IPS-18a (cell line): ENCODE measurements at regions not wholly inside any gene's neighbourhood (a gene's known extent, or its start where the extent isn't known, plus 50 kb on each side); places are given as distances from the start of the nearest gene placed in this dataset.

Experiments used
- H3K27ac ChIP-seq: one replicate; pipeline ENCODE4 v1.5.1; 2013; ENCODE audit warnings: low read length
- H3K27me3 ChIP-seq: one replicate; pipeline ENCODE4 v1.6.1; 2013; ENCODE audit warnings: mild to moderate bottlenecking, low read length; ENCODE audit not compliant: control insufficient read depth, insufficient read depth
- H3K36me3 ChIP-seq: one replicate; pipeline ENCODE4 v1.6.1; 2013; ENCODE audit warnings: low read depth, low read length; ENCODE audit not compliant: control insufficient read depth
- H3K4me1 ChIP-seq: one replicate; pipeline ENCODE4 v1.6.1; 2013; ENCODE audit warnings: low read depth, low read length; ENCODE audit not compliant: control insufficient read depth
- H3K4me3 ChIP-seq: one replicate; pipeline ENCODE4 v1.5.1; 2013; ENCODE audit warnings: low read length
- H3K9ac ChIP-seq: one replicate; pipeline ENCODE4 v1.6.1; 2013; ENCODE audit warnings: mild to moderate bottlenecking, low read length, moderate library complexity
- H3K9me3 ChIP-seq: one replicate; pipeline ENCODE4 v1.6.1; 2013; ENCODE audit warnings: low read depth, low read length; ENCODE audit not compliant: control insufficient read depth

- Histone ChIP-seq H3K27me3 (no peaks in the 10 kb centered on the region), H3K27ac (no peak overlapping the region), H3K36me3 (no peaks in the 10 kb centered on the region), H3K9me3 (no peaks in the 10 kb centered on the region), H3K4me1 (no peaks in the 10 kb centered on the region), H3K4me3 (no peak overlapping the region), H3K9ac (no peak overlapping the region)
Measured at GRCh38 chr6:91477688-91478087, 890.8 kb upstream of the MAP3K7 start.

DNA sequence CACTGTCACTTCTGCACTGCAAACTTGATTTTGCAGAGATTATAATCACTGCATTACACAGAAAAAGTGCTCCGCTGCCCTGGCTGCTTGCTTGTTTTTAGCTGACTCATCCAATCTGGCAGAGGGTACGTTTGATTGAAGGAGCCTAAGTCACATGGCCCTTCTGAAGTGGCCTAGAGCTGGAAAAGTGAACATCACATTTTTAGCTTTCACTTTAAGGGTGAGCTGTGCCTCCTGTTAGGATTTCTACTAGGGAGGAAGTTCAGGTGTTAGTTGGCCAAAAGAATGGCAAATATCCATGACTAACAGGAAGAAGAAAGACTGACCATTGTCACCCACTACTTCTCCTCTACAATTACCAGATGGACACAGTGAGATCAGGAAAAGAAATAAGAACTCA lies 889.1 kb upstream of the MAP3K7 start:
- Histone ChIP-seq H3K27ac (no peak overlapping the region), H3K9me3 (no peaks in the 10 kb centered on the region), H3K9ac (no peak overlapping the region), H3K36me3 (no peaks in the 10 kb centered on the region), H3K4me1 (no peaks in the 10 kb centered on the region), H3K27me3 (no peaks in the 10 kb centered on the region), H3K4me3 (no peak overlapping the region)

GRCh38 chr6:91465393-91465792 lies 878.5 kb upstream of the MAP3K7 start:
- Histone ChIP-seq H3K27ac (no peak overlapping the region), H3K9ac (no peak overlapping the region), H3K9me3 (no peaks in the 10 kb centered on the region), H3K27me3 (no peaks in the 10 kb centered on the region), H3K4me3 (no peak overlapping the region), H3K36me3 (no peaks in the 10 kb centered on the region), H3K4me1 (no peaks in the 10 kb centered on the region)

DNA sequence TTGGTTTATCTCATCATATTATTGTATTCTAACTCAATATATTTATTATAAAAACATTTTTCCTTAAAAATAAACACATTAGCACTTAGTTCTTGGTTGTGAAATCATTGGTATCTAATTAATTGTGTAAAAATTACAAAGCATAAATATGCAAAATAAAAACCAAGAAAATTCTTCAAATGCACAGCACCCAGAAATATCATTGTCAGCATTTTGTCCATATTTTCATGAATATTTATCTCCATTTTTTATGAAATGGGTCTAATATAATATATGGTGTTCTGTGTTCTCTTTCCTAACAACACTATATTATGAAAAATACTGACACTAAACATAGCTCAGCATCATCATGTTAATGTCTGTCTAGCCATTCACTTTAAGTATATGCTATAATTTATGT lies 877.8 kb upstream of the MAP3K7 start:
- Histone ChIP-seq H3K27ac (no peak overlapping the region), H3K27me3 (no peaks in the 10 kb centered on the region), H3K9ac (no peak overlapping the region), H3K9me3 (no peaks in the 10 kb centered on the region), H3K4me3 (no peak overlapping the region), H3K4me1 (no peaks in the 10 kb centered on the region), H3K36me3 (no peaks in the 10 kb centered on the region)

- Histone ChIP-seq H3K27me3 (no peaks in the 10 kb centered on the region), H3K4me3 (no peak overlapping the region), H3K4me1 (no peaks in the 10 kb centered on the region), H3K9me3 (no peaks in the 10 kb centered on the region), H3K9ac (no peak overlapping the region), H3K36me3 (no peaks in the 10 kb centered on the region), H3K27ac (no peak overlapping the region)
Measured at GRCh38 chr6:91464201-91464600, 877.3 kb upstream of the MAP3K7 start.

DNA sequence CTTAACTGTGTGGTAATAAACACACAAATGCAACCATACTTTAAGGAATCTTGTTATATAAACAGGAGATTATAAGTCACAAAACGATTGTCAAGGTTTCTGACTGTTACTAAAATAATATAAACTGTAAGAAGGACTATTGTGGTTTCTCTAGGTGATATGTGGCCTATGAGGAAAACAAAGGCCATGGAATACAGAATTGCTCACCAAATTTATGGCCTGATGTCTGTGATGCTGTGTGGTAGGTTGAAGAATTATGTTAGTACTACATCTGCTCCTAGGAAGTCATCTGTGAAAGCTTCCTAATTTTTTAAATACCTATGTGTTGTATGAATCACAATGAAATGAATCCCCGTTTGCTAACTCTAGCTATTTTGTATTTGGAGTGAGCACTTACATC lies 875.4 kb upstream of the MAP3K7 start:
- no peaks in the 10 kb centered on the region for H3K9me3 ChIP-seq
- H3K36me3 ChIP-seq: no peaks in the 10 kb centered on the region
- H3K27ac ChIP-seq: no peak overlapping the region
- no peak overlapping the region for H3K9ac ChIP-seq
- no peaks in the 10 kb centered on the region for H3K27me3 ChIP-seq
- no peak overlapping the region for H3K4me3 ChIP-seq
- no peaks in the 10 kb centered on the region for H3K4me1 ChIP-seq

DNA sequence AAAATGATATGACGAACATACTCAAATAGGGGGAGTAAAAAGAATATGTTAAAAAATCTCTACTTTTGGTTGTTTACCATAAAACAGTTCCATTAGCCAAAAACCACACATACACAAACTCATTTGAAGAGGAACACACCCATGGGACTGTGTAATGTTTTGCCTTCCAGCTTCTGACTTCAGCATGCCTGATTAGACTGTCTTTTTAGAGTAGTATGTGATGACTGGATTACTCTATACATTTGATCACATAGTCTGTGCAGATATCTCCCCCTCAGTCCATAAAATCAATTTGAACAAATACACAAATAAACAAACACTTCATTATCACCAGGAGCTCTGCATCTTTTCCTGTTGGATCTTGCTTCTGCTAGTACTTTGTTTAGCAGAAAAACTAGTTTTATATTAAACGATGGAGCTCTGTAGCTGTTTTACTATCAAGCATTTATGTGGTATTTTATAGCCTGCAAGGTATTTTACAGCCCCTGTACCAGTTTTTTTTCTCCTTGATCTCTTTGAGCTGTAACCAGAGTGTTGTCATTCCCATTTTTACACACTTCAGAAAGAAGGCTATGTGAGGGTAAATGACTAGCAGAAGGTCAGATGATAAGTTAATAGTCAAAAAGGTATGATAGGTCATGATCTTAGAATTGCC lies 866.5 kb upstream of the MAP3K7 start:
- Histone ChIP-seq H3K9me3 (no peaks in the 10 kb centered on the region), H3K4me1 (no peaks in the 10 kb centered on the region), H3K4me3 (no peak overlapping the region), H3K27ac (no peak overlapping the region), H3K27me3 (no peaks in the 10 kb centered on the region), H3K9ac (no peak overlapping the region), H3K36me3 (no peaks in the 10 kb centered on the region)

DNA sequence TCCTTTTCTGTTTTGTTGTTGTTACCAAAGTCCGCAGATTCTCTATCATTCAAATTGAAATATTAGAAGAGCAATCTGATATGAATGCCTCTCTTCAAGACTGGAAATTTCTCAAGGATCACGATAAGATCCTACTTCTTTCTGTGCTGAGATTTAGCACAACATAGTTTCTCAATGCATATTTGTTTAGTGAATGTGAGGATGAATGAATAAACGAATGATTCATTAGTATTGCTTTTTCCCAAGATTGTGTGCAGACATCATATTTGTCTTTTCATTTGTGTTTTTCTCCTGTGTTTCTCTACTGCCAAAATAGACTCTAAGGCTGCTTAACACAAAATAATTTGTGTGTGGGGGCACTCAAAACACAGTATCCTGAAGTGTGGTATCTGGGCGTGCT lies 862.7 kb upstream of the MAP3K7 start:
- H3K27ac ChIP-seq: no peak overlapping the region
- H3K4me1 ChIP-seq: no peaks in the 10 kb centered on the region
- H3K27me3 ChIP-seq: no peaks in the 10 kb centered on the region
- H3K4me3 ChIP-seq: no peak overlapping the region
- H3K9ac ChIP-seq: no peak overlapping the region
- H3K36me3 ChIP-seq: no peaks in the 10 kb centered on the region
- no peaks in the 10 kb centered on the region for H3K9me3 ChIP-seq

- no peaks in the 10 kb centered on the region for H3K27me3 ChIP-seq
- no peaks in the 10 kb centered on the region for H3K4me1 ChIP-seq
- no peaks in the 10 kb centered on the region for H3K36me3 ChIP-seq
- H3K4me3 ChIP-seq: no peak overlapping the region
- H3K9me3 ChIP-seq: no peaks in the 10 kb centered on the region
- no peak overlapping the region for H3K27ac ChIP-seq
- H3K9ac ChIP-seq: no peak overlapping the region
Measured at GRCh38 chr6:91447530-91448254, 860.8 kb upstream of the MAP3K7 start.

- no peak overlapping the region for H3K27ac ChIP-seq
- H3K4me1 ChIP-seq: no peaks in the 10 kb centered on the region
- no peak overlapping the region for H3K9ac ChIP-seq
- H3K36me3 ChIP-seq: no peaks in the 10 kb centered on the region
- no peak overlapping the region for H3K4me3 ChIP-seq
- H3K9me3 ChIP-seq: no peaks in the 10 kb centered on the region
- no peaks in the 10 kb centered on the region for H3K27me3 ChIP-seq
Measured at GRCh38 chr6:91447081-91447480, 860.2 kb upstream of the MAP3K7 start.

GRCh38 chr6:91443405-91443804 lies 856.5 kb upstream of the MAP3K7 start:
- Histone ChIP-seq H3K27me3 (no peaks in the 10 kb centered on the region), H3K4me3 (no peak overlapping the region), H3K36me3 (no peaks in the 10 kb centered on the region), H3K4me1 (no peaks in the 10 kb centered on the region), H3K9ac (no peak overlapping the region), H3K27ac (no peak overlapping the region), H3K9me3 (no peaks in the 10 kb centered on the region)

DNA sequence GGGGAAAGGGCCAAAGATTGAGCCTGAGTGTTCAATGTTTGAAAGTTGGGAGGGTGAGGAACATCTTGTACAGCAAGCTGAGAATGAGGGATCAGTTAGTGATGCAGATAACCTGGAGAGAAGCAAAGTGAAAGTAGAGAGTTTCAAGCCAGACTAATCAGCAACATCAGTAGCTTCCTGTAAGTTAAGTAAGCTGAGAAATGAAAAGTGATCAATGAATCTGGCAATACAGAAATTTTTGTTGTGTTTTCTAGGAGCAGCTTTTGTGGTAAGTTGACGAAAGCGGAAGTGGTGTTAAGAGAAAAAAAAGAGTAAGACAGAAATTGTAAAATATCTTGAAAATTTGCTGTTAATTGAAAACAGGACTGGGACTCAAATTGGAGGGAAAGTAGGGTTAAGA lies 855.5 kb upstream of the MAP3K7 start:
- Histone ChIP-seq H3K27ac (no peak overlapping the region), H3K36me3 (no peaks in the 10 kb centered on the region), H3K9ac (no peak overlapping the region), H3K4me3 (no peak overlapping the region), H3K4me1 (peaks cover 8% of the 10 kb centered on the region), H3K27me3 (no peaks in the 10 kb centered on the region), H3K9me3 (no peaks in the 10 kb centered on the region)
